ENCODE measurements at regions not wholly inside any gene's neighbourhood (a gene's known extent, or its start where the extent isn't known, plus 50 kb on each side); places are given as distances from the start of the nearest gene placed in this dataset.

DNA sequence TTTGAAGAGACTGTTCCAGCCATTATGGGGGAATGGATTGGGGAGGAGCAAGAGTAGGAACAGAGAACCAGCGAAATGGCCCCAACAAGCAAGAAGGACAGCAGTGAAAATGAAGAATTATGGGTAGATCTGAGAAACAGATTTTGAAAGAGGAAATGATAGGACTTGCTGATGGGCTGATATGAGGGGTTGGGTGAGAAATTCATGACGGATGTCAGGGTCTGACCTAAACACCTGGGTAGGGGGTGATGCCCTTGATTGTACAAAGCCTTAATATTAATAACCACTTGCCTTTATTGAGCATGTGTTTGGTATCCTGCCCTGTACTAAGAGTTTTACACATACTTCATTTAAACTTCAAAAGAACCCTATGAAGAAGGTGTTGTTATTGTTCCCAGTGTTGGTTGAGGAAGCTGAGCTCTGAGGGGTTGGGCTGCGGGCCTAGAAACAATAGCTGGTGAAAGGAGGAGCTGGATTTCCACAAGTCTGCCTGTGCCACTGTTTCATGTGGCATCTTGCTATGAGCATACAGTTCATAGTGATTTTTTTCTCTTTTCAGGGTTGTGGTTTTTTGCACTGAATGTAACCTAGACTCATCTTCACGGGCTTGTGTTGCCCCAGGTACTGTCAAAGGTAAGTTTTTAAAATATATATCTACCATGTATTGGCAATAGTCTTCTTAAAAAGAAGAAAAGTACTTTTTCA is 61.1 kb upstream of the TNRC6B start:
- BruUV-seq (replicated peaks): no TSS peak
- Histone ChIP-seq H3K36me3 (ENCODE audit: control insufficient read depth in 2 of 2, extremely low read depth in 1 of 2, insufficient read depth in 2 of 2, low read length in 2 of 2) (no peaks in the 10 kb centered on the region), H4K20me1 (replicated peaks; ENCODE audit: control insufficient read depth, extremely low read depth, insufficient read depth, low read length) (no peaks in the 10 kb centered on the region), H3K9me1 (replicated peaks; ENCODE audit: control insufficient read depth, extremely low read depth, insufficient read depth, low read length) (no peaks in the 10 kb centered on the region), H2AFZ (ENCODE audit: low read depth, low read length) (no peak overlapping the region), H3K9me3 (replicated peaks; ENCODE audit: control insufficient read depth, insufficient read depth, low read length) (no peaks in the 10 kb centered on the region), H3K4me1 (ENCODE audit: control insufficient read depth, extremely low read depth, insufficient read depth, low read length) (peaks cover 11% of the 10 kb centered on the region), H3K9ac (replicated peaks; ENCODE audit: extremely low read depth, insufficient read depth, low read length) (no peak overlapping the region), H3K27me3 (ENCODE audit: control insufficient read depth in 2 of 2, insufficient read depth in 2 of 2, low read length in 2 of 2) (no peaks in the 10 kb centered on the region), H3K4me3 (replicated peaks in 1 of 3; ENCODE audit: insufficient read depth in 1 of 3, low read depth in 1 of 3, low read length in 3 of 3) (no peak overlapping the region), H3K4me2 (ENCODE audit: insufficient read depth, low read length) (no peak overlapping the region), H3K79me2 (ENCODE audit: control insufficient read depth, insufficient read depth, low read length) (no peaks in the 10 kb centered on the region), H3K27ac (ENCODE audit: insufficient read depth, low read depth, low read length) (no peak overlapping the region)
- FAIRE-seq: no peak
- ChIA-PET POLR2A (no interaction called here), CTCF (interaction anchor here (1.0 kb wide), 1 partner anchor 14 kb away, joined by 3 read pairs; no protein-coding TSS in a partner anchor)
- no peak for TF ChIP-seq JUN (IDR thresholded peaks at IDR 0.05; ENCODE audit: borderline replicate concordance, insufficient read depth, insufficient read length, low read depth)
- TF ChIP-seq EZH2 (IDR thresholded peaks at IDR 0.05; ENCODE audit: borderline replicate concordance, low read depth, low read length, severe bottlenecking): no peak
- no peak for TF ChIP-seq CTCF (IDR thresholded peaks at IDR 0.05; ENCODE audit: extremely low read depth in 1 of 2, insufficient read depth in 1 of 2, low read depth in 1 of 2, low read length in 2 of 2)
- no peak for TF ChIP-seq FOS (IDR thresholded peaks at IDR 0.05; ENCODE audit: borderline replicate concordance, insufficient read depth, low read length)
- TF ChIP-seq POLR2A (IDR thresholded peaks at IDR 0.05; ENCODE audit: low read depth, low read length): no peak
- no peak for TF ChIP-seq POLR2AphosphoS5 (IDR thresholded peaks at IDR 0.05; ENCODE audit: insufficient read depth, low read depth, low read length)
- TF ChIP-seq MYC (IDR thresholded peaks at IDR 0.05; ENCODE audit: low read depth, low read length): no peak
- no peak for TF ChIP-seq GATA2 (IDR thresholded peaks at IDR 0.05; ENCODE audit: insufficient read depth, insufficient read length, low read depth, low read length)
- TF ChIP-seq MAX (IDR thresholded peaks at IDR 0.05; ENCODE audit: insufficient read depth, insufficient read length): no peak
- dilution Hi-C loops (cut with MboI; ENCODE audit: extremely low pct_ligation_motif_present, low sequenced_read_pairs): no loop called here
- intact Hi-C loops (cut with micrococcal nuclease): no loop called here
- DNase-seq (ENCODE audit: low read depth, low spot score): no peak

All from endothelial cell of umbilical vein (primary cell).